DMS153 treated with DMSO at 0.1 percent for 48 hours (cell line): ENCODE measurements at regions not wholly inside any gene's neighbourhood (a gene's known extent, or its start where the extent isn't known, plus 50 kb on each side); places are given as distances from the start of the nearest gene placed in this dataset.

Experiments
- DNase-seq: peaks from one replicate; lab custom pipeline; 2025; ENCODE audit not compliant: unreplicated experiment; lab: John Stamatoyannopoulos, UW

DNA sequence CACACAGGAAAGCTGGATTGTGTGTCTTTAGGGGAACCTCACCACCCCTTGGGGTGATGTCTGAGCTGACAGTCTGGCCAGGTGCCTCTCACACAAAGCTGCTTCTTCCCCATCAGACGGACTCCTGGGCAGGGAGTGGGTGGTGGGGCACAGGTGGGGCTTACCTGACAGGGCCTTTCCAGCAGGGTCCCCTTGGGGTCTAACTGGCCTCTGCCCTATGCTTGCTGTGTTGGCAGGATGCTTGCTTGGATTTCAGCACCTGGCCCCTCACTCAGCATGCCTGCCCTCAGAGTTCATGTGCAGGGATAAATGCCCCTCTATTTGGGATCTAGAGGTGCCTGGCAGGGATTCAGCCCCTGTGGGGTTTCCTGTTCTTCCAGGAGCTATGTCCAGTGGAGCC lies 496.9 kb upstream of the ZMIZ1 start:
- DNase-seq, result no peak

DNA sequence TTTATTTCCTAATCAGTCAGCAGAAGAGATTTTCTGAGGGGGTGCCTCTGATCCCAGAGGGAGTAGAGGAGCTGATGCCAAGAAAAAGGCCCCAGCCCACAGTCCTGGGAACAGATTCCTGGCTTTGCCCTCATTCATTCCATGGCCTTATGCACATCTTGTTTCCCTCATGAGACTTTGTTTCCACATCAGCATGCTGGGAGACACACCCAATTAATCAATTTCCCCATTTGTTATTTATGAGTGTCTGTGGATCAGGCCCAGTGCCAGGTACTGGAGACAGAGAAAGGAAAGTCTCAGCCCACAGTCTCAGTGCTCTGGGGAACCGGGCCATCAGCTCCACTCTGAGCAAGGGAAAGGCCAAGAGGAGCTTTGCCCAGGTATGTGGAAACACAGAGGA lies 496.2 kb upstream of the ZMIZ1 start:
- no peak for DNase-seq

DNA sequence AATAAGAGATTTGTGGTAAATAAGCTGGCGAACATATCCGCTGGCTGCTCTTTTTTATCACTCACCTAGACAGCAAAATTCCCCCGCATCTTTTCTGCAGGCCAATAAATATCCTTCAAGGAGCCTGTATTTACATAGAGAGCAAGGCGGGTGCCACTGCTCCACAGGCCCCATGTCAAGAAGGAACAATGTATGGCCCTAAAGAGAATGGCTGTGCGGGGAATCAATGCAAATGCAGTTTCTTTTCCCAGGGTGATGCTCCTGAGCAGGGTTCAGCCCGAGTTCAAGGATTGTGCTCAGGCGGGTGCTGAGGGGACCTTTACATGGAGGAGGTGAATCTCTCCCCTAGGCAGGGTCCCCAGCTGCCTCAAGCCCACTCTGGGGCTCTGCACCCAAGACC lies 494.2 kb upstream of the ZMIZ1 start:
- no peak for DNase-seq

DNA sequence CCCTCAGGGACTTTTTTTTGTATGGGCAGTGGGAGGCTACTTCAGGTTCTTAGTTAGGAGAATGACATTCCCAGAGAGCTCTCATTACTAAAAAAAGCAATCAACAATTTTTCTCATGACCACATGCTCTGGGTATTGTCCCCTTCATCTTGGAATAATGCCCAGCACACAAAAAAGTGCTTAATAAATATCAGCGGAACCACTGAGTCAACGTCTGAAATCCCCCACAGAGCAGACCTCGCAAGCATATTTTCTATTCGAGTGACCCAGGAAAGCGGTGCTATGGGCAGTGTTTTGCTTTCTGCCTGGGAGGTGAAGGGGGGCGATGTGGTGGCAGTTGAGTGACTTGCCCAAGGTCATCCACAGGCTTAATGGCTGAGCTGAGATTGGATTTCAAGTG lies 493.4 kb upstream of the ZMIZ1 start:
- DNase-seq, result no peak

DNA sequence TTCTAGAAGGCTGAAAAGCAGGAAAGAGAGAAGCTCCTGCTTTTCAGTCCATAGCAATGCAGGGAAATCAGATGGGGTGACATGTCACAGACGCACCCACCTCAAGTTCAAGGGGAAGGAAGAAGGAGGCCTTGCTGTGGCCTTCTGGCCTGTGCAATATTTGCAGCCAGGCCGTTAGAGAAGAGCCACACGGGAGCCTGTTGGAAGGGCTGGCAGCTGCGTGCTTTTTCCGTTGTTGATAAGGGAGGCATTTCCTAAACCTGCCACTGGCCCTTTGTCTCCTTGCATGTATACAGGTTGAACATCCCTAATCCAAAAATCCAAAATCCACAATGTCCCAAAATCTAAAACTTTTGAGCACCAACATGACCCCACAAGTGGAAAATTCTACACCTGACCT lies 492.5 kb upstream of the ZMIZ1 start:
- DNase-seq, result no peak

DNA sequence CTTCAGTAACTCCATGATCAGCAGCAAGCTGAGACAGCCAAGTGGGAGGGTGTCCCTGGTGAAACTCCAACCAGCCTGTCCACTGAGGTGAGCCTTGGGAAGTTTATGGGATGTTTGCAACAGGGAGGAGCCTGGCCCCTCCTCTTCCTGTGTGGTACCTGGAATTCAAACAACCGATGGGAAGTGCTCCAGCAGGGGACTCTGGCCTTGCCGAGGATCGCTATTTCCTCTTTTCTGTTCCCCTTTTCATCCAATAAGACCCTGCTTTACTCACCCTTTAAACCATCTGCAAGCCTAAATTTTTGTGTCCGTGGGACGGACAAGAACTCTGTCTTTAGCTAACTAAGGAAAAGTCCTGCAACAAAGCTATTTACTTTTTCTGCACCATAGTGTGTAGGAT lies 491.1 kb upstream of the ZMIZ1 start:
- no peak for DNase-seq

DNA sequence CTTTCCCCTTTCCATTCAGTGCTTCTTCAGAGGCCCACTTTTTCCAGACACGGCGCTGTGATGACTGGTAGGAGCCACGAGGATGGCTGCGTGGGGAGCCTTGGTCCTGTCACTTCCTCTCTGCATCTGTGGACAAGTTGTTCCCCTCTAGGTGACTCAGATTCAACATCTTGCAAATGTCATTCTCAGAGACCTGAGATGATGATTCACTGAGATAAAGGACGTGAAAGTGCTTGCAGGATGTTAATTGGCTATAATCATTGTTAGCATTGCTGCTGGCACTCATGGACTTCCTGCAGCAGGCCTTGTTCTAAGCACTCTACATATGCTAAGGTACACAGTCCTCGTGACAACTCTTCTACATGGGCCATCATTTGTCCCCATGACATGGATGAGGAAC lies 489.8 kb upstream of the ZMIZ1 start:
- DNase-seq, result no peak

DNA sequence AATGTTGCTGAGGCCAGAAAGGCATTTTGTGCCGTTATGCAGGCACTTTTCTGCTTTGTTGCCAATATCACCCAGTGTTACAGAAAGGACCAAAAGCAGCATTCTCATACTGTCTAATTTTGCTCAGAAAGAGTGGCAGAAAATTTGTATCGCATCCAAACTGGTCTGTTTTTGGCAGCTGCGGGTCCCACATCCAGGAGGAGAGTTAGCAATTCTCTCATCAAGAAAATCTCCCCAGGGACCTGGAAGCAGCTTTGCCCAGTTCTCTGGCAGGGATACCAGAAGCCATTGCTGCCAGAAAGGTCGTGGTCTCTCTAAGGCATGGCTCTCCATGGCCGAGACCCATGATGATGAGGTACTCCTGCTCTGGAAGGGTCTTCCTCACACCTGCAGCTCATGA lies 489.2 kb upstream of the ZMIZ1 start:
- no peak for DNase-seq

DNA sequence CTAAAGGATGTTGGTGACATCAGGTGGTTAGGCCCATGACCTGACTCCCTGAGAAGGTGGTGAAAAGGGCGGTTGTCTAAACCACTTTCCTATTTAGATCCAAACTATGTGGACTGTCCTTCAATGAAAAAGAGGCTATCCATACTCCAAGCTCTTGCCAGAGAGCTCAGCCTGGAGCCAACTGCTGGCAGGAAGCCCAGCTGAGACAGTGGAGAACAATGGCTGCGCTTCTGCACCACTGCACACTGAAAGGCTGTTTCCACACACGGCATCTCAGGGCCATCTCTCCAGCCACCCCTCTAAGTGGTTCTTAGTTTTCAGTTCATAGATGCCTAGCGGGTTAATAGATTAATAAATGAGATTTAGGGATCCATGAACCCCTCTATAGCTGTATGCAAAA lies 488.8 kb upstream of the ZMIZ1 start:
- DNase-seq, result peak; percentile 93

DNA sequence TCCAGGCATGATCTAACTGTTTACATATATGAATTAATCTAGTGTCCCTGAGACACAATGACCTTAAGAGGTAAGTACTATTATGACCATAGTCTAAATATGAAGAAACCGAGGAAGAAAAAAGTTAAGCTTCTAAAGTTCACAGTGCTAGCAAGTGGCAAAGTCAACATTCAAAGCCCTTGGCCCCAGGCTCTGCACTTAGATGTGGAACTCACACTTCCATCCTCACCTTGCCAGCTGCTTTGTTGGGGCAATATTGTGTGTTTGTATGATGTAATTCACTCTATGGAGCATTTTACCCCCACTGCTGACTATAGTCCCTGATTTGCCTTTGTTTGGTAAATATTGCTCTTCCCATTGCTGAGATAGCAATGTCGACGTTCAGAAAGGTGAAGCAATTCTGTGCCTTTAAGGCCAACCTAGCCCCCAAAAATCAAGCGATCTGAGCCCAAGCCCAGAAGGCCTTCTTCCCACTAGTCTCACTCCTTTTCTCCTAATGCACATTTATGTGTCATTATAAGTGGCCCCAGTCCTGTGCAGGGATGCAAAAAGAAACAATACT lies 487.6 kb upstream of the ZMIZ1 start:
- DNase-seq, result no peak

DNA sequence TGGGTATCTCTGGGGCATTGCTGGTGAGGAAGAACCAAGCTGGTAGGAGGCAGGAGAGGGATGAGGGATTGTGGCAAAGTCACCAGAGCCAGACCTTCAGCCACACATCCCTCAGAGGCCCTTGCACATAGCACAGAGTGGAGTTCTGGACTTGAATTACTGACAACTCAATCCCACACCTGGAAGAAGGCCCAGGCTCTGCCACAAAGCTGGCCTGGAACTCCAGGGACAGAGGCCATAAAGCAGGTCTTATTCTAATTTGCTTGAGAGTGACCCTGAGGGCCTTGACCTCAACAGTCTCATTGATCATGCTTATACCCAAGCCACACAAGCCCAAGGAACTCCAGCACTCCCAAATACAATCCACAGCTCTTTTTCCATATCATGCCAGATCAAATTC lies 486.2 kb upstream of the ZMIZ1 start:
- DNase-seq, result no peak

DNA sequence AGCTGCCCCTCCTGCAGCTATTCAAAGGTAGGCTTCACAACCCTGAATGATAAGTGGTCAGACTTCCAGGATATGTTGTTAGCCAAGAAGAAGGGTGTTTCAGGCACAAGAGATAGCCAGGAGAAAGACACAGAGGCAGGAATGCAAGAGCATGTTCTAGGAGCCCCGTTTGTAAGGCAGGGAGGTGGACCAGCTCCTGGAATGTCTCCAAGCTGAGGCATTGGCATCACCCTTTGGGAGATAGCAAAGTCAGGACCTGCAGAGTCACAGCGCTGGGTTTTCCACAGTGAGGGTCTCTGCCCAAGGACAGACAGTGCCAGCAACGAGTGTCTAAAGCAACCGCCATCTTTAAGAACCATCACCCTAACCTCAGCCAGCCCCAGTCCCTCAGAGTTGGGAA lies 484.5 kb upstream of the ZMIZ1 start:
- no peak for DNase-seq

DNA sequence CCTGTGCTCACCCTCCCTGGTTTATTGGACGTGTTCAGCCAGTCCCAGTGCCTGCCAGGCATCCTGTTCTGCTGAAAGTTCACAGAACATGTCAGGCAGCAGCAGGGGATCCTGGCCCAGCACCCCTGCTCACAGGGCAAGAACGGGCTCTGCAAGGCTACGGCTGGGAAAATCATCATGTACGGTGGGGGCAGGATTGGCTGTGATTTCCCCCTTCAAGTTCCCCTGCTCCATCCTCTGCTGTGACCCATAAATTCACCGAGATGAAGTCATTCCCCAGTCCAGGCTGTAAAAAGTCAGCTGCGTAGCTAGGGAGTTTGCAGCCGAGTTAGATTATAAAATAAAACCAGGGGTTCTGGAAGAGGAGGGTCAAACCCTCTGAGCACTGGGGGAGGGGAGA lies 484.1 kb upstream of the ZMIZ1 start:
- no peak for DNase-seq

DNA sequence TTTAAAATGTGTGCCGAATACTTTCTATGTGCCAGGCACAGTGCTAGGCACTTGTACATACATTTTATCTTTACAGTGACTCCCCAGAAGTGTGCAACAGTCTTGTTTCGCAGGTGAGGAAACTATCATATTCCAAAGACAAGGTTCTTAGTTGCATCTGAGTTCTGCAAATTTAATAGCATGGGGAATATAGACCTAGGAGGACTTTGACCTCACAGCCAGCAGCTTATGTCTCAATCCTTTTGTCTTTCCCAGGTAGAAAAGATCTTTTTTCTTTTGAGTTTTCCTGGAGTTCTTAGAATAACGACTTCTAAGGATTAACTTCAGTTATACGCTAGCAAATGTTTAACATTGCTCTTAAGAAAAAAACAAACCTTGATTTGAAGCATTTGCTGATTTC lies 482.8 kb upstream of the ZMIZ1 start:
- DNase-seq, result no peak

DNA sequence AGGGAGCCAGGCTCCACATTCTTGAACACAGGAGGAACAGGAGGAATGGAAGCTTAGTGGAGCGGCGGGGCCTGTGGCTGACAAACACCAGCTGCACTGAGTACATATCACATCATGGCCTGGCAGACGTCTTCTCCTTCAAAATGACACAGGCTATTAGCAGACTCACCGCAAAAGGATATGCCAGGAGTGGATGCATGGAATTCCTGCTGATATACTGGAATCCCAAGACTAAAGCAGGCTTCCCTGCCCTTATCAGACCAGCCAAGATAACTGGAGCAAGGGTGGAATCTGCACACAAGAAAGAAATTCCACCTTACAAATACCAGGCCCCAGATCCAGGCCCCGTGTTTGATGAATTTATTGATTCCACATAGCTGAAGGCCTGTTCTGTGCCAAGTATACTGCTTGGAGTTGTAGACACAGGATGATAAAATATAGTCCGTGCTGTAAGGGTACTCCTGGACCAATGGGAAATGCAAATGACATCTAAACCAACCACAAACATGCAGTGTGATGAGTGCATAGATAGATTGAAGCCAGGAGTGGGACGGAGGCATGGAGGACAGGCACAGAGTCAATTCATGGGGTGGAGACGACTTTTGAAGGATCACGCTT lies 480.5 kb upstream of the ZMIZ1 start:
- no peak for DNase-seq

DNA sequence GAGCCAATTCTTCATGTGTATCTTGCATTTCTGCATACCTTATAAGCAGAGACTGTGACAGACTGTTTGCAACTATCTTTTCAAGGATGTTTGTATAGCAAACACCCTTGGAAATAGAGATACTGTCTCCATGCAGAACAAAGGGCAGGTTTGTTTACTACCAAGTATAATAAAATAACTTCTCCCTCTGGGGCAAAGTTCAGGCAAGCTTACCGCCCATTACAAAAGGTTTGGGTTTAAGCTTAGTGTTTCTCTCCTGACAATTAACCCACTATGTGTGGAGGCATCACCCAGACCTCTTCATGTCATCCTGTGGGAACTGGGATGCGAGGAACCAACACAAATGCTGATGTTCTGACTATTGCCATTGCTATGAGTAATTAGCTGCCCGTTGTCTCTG lies 479.1 kb upstream of the ZMIZ1 start:
- no peak for DNase-seq

DNA sequence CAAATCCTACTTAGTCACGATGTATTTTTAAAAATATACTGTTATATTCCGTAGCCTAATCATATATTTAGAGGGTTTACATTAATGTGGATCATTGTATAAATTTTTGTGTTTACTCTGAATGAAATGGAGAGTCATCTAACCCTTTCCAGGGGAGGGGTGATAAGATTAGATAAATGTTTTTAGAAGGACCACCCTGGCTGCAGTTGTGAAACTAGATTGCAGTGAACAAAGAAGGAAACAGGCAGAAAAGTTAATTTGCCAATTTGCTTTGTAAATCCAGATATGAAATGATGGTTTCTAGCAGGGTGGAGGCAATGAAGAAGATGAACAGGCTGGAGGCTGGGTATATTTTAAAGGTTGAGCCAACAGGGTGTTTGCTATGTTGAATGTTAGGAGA lies 477.7 kb upstream of the ZMIZ1 start:
- DNase-seq, result no peak

DNA sequence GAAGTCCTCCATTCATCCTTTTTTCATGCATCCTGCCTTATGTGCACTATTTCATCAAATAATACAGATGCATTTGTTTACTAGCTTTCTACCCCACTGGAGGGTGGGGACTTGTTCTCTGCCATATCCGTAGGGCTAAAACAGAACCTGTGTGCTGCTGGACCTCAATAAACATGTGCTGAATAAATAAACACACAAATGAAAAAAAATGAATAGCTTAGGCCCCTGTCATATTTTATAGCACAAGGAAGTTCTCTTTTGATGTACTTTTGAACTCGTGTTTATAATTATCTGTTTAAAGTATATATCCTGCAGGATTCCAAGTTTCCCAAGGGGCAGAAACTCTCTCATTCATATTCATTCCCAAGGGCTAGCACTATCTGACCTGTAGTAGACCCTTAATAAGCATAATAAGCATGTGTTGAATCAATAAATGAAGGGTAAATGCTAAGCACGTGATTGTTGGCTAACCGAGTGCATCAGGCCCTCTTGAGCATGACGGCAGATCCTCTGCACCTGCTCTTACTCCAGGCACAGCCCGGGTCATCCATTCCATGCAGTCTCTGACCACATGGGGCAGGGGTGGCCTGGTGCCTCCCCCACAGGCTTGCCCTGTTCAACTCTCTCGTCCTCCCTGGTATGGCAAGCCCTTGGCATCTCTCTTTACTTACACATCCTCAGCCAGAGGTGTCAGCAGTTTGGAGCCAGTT lies 474.1 kb upstream of the ZMIZ1 start:
- no peak for DNase-seq

DNA sequence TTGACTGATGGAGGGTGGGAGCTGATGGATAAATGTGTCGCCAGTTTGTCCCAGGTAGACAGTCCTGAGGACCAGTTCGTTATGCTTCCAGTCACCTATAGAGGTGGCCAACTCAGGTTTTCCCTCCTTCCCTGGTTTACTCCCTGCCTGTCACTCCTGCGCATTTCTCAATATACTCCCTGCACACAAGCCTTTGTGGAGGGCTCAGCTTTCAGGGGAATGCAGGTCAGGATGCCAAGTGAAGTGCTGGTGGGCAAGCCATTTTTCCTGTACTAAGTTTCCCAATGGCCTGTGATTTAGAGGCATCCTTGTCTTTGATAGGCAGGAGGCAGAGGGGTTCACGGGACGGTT lies 473.5 kb upstream of the ZMIZ1 start:
- no peak for DNase-seq

DNA sequence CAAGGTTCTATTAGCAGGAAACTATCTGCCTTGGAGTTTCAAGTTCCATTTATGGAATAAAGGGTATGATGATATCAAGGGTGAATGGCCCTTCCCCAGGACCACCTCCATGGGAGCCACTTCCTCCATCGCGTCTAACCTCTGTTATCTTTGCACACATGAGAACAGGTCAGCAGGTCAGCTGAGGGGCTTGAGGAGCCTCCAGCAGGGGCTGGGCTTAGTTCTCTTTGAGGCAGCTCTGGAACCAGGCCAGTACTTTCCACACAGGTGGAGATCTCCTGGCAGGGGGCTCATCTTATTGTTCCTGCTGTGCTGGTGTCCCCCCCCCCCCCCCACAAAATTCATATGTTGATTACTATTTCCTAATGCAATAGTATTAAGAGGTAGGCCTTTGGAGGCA lies 472.2 kb upstream of the ZMIZ1 start:
- no peak for DNase-seq

DNA sequence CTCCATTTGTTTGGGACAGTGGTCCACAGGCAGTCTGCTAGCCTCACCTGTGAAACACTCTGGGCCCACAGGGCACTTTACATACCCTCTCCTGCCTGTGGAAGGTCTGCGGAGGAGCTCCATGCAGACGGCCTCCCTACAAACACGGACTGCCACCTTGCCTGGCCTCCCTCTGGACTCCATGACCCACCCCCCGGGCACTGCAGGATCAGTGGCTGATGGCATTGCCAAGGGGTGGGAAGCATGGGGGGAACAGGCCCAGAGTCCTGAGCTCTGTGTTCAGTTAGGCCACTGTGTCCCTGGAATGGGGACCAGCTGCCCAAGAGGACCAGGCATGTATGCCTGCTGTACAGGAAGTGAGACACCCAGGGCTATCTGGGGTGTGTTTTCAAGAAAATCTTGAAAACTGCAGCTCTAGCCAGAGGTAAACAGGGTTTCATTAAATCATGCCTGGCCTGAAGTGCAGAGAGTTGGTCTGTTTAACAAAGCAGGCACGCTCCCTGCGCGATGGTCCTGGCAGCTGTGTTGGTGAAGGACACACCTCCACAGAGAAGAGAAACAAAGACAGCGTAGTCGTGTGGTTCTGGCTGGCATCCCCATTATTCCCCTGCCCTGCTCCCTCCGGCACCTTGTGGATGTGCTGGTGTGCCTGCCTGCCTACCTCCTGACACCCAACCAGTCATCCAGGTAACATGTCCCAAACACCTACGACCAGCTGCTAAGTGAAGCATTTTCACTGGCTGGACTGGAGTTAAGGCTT lies 470.8 kb upstream of the ZMIZ1 start:
- no peak for DNase-seq

DNA sequence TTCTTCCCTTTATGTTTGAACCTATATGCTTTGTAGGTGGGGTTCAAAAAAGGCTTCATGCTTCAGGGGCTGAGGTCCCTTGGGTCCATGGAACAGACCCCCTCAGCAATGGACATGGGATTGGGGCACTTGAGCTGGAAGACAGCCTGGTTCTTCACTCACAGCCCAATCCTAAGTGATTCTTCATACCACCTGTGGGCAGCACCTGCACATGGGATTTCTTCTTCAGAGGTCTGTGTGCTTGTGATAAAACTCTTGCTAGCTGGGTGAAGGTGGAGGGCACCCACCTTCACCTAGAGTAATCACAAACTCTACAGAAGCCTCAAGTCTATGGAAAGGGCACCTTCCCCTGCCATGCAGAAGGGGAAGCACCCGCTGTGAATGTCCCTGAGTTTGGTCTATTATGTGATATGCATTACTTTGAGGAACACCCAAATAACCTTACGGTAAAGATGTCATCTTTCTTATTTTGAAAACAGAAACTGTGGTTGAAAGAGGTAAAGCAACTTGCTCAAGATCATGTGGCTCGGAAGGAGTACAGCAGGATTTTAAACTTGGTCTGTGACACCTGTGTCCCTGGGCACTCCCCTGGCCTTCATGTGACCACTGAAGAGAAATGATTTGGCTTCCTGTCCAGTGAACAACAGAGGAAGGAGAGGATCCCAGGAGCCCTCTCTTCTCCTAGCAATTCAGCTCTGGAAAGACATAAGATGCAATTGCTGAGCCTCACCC lies 469.5 kb upstream of the ZMIZ1 start:
- DNase-seq, result no peak
